Adrenal gland (tissue), 5 donors: ENCODE measurements at regions not wholly inside any gene's neighbourhood (a gene's known extent, or its start where the extent isn't known, plus 50 kb on each side); places are given as distances from the start of the nearest gene placed in this dataset.

Experiments
- CTCF ChIP-seq, 6 experiments: fragments of 450-650 bp in 4 of 6; fragments of 200-600 bp in 2 of 6; sonication (generic) in 1 of 6; IDR thresholded peaks; 1 replicate in 5 of 6; 2 replicates in 1 of 6; pipeline versions ENCODE4 v1.5.1 to v1.8.0; 2016 to 2021; ENCODE audit warnings: antibody characterized with exemption in 6 of 6, mild to moderate bottlenecking in 2 of 6, moderate library complexity in 1 of 6
- POLR2A ChIP-seq, 2 donors: fragments of 450-650 bp; IDR thresholded peaks; one replicate each; pipeline ENCODE4 v1.6.1; 2017; ENCODE audit warnings: antibody characterized with exemption in 2 of 2, mild to moderate bottlenecking in 2 of 2, moderate library complexity in 1 of 2
- donor health status: DM: no; HTN: no; CAD: no.

GRCh38 chrX:106300239-106300638, 132.1 kb downstream of the PWWP3B start:
- TF ChIP-seq POLR2A (IDR thresholded peaks at IDR 0.05) = no peak
- no peak for TF ChIP-seq CTCF (IDR thresholded peaks at IDR 0.05)
